ENCODE measurements at regions not wholly inside any gene's neighbourhood (a gene's known extent, or its start where the extent isn't known, plus 50 kb on each side); places are given as distances from the start of the nearest gene placed in this dataset.

DNA sequence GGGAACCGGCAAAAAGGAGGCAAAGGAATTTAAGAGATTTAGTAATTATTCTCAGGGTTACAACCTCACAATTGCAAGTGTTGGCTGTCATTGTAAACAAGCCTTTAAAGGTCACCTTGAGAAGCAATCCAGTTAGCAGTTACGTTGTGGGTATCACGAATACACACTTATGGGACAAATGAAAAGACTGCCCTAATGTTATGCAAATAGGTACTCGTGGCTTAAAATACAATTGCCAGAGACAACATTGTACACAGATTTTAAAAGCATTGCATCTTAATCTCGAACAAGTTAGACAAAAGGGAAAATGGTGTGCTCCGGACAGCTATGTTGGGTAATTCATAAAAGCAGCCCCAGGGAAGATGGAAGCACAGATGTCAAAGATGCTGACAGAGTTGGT lies 120.5 kb upstream of the ZC3H12A start:
- Histone ChIP-seq H3K9me2 (ENCODE audit: insufficient read depth) (no peaks in the 10 kb centered on the region), H3K36me3 (ENCODE audit: control insufficient read depth in 1 of 2, insufficient read depth in 2 of 2, low read length in 2 of 2) (no peaks in the 10 kb centered on the region), H4K20me1 (ENCODE audit: insufficient read depth) (no peaks in the 10 kb centered on the region), H3K9ac (ENCODE audit: low read length) (no peak overlapping the region), H3K9me3 (ENCODE audit: control insufficient read depth in 1 of 2, insufficient read depth in 1 of 2, low read depth in 1 of 2, low read length in 2 of 2) (no peaks in the 10 kb centered on the region), H3K4me1 (ENCODE audit: control insufficient read depth in 1 of 2, insufficient read depth in 2 of 2, low read length in 2 of 2) (no peaks in the 10 kb centered on the region), H3K27me3 (ENCODE audit: insufficient read depth, low read length) (peaks cover 58% of the 10 kb centered on the region), H3K4me2 (ENCODE audit: low read length) (no peak overlapping the region), H3K4me3 (replicated peaks in 1 of 2; ENCODE audit: low read depth in 1 of 2, low read length in 2 of 2) (no peak overlapping the region), H3K79me2 (ENCODE audit: insufficient read depth, low read length) (no peaks in the 10 kb centered on the region), H3K27ac (ENCODE audit: low read depth, low read length) (no peak overlapping the region), H2AFZ (ENCODE audit: low read depth, low read length, poor library complexity, severe bottlenecking) (no peak overlapping the region)
- BruUV-seq (replicated peaks): no TSS peak
- ChIA-PET POLR2A (no interaction called here), RAD21 (ENCODE audit: low non-redundant PET in 1 of 2, low total read pairs in 2 of 2, uncharacterized antibody in 2 of 2, unreplicated experiment in 2 of 2) (no interaction called here), CTCF (no interaction called here)
- DNase-seq (ENCODE audit: low read depth, low spot score) (no peak), ATAC-seq (no peak)
- intact Hi-C loops (cut with micrococcal nuclease): no loop called here
- TF ChIP-seq TCF7L2 (IDR thresholded peaks at IDR 0.05; ENCODE audit: borderline replicate concordance, extremely low read depth, insufficient read depth, insufficient read length): no peak
- TF ChIP-seq, protein P1, sequence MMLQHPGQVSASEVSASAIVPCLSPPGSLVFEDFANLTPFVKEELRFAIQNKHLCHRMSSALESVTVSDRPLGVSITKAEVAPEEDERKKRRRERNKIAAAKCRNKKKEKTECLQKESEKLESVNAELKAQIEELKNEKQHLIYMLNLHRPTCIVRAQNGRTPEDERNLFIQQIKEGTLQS (IDR thresholded peaks at IDR 0.05): no peak
- no peak for TF ChIP-seq YY1 (IDR thresholded peaks at IDR 0.05; ENCODE audit: extremely low read depth, insufficient replicate concordance, low read depth, low read length)
- no peak for TF ChIP-seq CTCF (IDR thresholded peaks at IDR 0.05 in 2 of 3, conservative IDR thresholded peaks at IDR 0.05 in 1 of 3; ENCODE audit: borderline replicate concordance in 1 of 3, insufficient read depth in 1 of 3, low read depth in 2 of 3, low read length in 2 of 3)
- TF ChIP-seq JUND (IDR thresholded peaks at IDR 0.05): no peak
- no peak for TF ChIP-seq SRF (IDR thresholded peaks at IDR 0.05; ENCODE audit: low read depth)
- TF ChIP-seq ELF1 (IDR thresholded peaks at IDR 0.05; ENCODE audit: borderline replicate concordance, low read depth): no peak
- TF ChIP-seq POLR2A (IDR thresholded peaks at IDR 0.05; ENCODE audit: borderline replicate concordance, extremely low read depth, insufficient read depth, insufficient read length): no peak
- TF ChIP-seq EZH2phosphoT487 (IDR thresholded peaks at IDR 0.05; ENCODE audit: borderline replicate concordance): no peak
- TF ChIP-seq, protein P2, sequence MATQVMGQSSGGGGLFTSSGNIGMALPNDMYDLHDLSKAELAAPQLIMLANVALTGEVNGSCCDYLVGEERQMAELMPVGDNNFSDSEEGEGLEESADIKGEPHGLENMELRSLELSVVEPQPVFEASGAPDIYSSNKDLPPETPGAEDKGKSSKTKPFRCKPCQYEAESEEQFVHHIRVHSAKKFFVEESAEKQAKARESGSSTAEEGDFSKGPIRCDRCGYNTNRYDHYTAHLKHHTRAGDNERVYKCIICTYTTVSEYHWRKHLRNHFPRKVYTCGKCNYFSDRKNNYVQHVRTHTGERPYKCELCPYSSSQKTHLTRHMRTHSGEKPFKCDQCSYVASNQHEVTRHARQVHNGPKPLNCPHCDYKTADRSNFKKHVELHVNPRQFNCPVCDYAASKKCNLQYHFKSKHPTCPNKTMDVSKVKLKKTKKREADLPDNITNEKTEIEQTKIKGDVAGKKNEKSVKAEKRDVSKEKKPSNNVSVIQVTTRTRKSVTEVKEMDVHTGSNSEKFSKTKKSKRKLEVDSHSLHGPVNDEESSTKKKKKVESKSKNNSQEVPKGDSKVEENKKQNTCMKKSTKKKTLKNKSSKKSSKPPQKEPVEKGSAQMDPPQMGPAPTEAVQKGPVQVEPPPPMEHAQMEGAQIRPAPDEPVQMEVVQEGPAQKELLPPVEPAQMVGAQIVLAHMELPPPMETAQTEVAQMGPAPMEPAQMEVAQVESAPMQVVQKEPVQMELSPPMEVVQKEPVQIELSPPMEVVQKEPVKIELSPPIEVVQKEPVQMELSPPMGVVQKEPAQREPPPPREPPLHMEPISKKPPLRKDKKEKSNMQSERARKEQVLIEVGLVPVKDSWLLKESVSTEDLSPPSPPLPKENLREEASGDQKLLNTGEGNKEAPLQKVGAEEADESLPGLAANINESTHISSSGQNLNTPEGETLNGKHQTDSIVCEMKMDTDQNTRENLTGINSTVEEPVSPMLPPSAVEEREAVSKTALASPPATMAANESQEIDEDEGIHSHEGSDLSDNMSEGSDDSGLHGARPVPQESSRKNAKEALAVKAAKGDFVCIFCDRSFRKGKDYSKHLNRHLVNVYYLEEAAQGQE (IDR thresholded peaks at IDR 0.05; ENCODE audit: low read depth): no peak
- no peak for TF ChIP-seq FOSL1 (IDR thresholded peaks at IDR 0.05; ENCODE audit: low read depth)
- no peak for TF ChIP-seq ZNF274 (IDR thresholded peaks at IDR 0.05; ENCODE audit: low read depth, low read length)

All from HCT116 (cell line).